SK-N-SH treated with all-trans-retinoic acid at 6 μM for 48 hours (cell line): ENCODE measurements at regions not wholly inside any gene's neighbourhood (a gene's known extent, or its start where the extent isn't known, plus 50 kb on each side); places are given as distances from the start of the nearest gene placed in this dataset.

Experiments
- BACH2 ChIP-seq: fragments of 250-450 bp; sonication (Bioruptor Pico); IDR thresholded peaks from 2 replicates; pipeline ENCODE4 v1.9.0; 2021; ENCODE audit warnings: mild to moderate bottlenecking, borderline replicate concordance
- CSDC2 ChIP-seq: fragments of 250-450 bp; sonication (Bioruptor Pico); IDR thresholded peaks from 2 replicates; pipeline ENCODE4 v1.5.0; 2020; ENCODE audit warnings: mild to moderate bottlenecking, moderate library complexity
- ESRRG ChIP-seq: fragments of 250-450 bp; sonication (Bioruptor Pico); IDR thresholded peaks from 2 replicates; pipeline ENCODE4 v1.6.1; 2021; ENCODE audit warnings: mild to moderate bottlenecking
- GLIS3 ChIP-seq: fragments of 250-450 bp; sonication (Bioruptor Pico); IDR thresholded peaks from 2 replicates; pipeline ENCODE4 v1.5.0; 2020; ENCODE audit warnings: mild to moderate bottlenecking, moderate library complexity
- ISL1 ChIP-seq: fragments of 250-450 bp; sonication (Bioruptor Pico); IDR thresholded peaks from 2 replicates; pipeline ENCODE4 v2.1.2; 2022; ENCODE audit warnings: mild to moderate bottlenecking, moderate library complexity
- PATZ1 ChIP-seq: fragments of 250-450 bp; sonication (Bioruptor Pico); IDR thresholded peaks from 2 replicates; pipeline ENCODE4 v1.8.0; 2020; ENCODE audit warnings: mild to moderate bottlenecking, moderate library complexity, borderline replicate concordance
- POU6F1 ChIP-seq: fragments of 250-450 bp; sonication (Bioruptor Pico); IDR thresholded peaks from 2 replicates; pipeline ENCODE4 v1.8.0; 2021; ENCODE audit warnings: low read depth, mild to moderate bottlenecking, moderate library complexity, borderline replicate concordance
- RARB ChIP-seq: fragments of 250-450 bp; sonication (Bioruptor Pico); IDR thresholded peaks from 2 replicates; pipeline ENCODE4 v1.8.0; 2021; ENCODE audit warnings: mild to moderate bottlenecking, moderate library complexity
- ZFP3 ChIP-seq: fragments of 250-450 bp; sonication (Bioruptor Pico); IDR thresholded peaks from 2 replicates; pipeline ENCODE4 v1.5.0; 2020; ENCODE audit warnings: mild to moderate bottlenecking, moderate library complexity
- ZFP30 ChIP-seq: fragments of 450-650 bp; formaldehyde crosslinking; IDR thresholded peaks from 2 replicates; pipeline ENCODE4 v1.5.0; 2022; ENCODE audit warnings: mild to moderate bottlenecking, moderate library complexity
- ZNF70 ChIP-seq: fragments of 450-650 bp; formaldehyde crosslinking; IDR thresholded peaks from 2 replicates; pipeline ENCODE4 v1.5.0; 2020; ENCODE audit warnings: mild to moderate bottlenecking, moderate library complexity

- no peak for TF ChIP-seq CSDC2 (CRISPR knock-in tag)
- no peak for TF ChIP-seq ZNF70 (CRISPR knock-in tag)
- no peak for TF ChIP-seq RARB (CRISPR knock-in tag)
- TF ChIP-seq ZFP30 (CRISPR knock-in tag) = no peak
- no peak for TF ChIP-seq PATZ1 (CRISPR knock-in tag)
- no peak for TF ChIP-seq ZFP3 (CRISPR knock-in tag)
- TF ChIP-seq BACH2 = no peak
- no peak for TF ChIP-seq POU6F1 (CRISPR knock-in tag)
- no peak for TF ChIP-seq GLIS3 (CRISPR knock-in tag)
- no peak for TF ChIP-seq ISL1 (CRISPR knock-in tag)
- TF ChIP-seq ESRRG (CRISPR knock-in tag) = no peak
These were observed 196.9 kb downstream of the ANKRD50 start for GRCh38 chr4:124515591-124515990.
